K562 (cell line): ENCODE measurements at regions not wholly inside any gene's neighbourhood (a gene's known extent, or its start where the extent isn't known, plus 50 kb on each side); places are given as distances from the start of the nearest gene placed in this dataset.

Experiments used
- ATAC-seq: fragments of 200-7000 bp; cut with Tn5 transposase; 3 replicates; pipeline ENCODE4 v1.9.1; 2020; ENCODE audit warnings: moderate library complexity
- BruUV-seq: library from RNA; stranded (reverse); fragments of 400-500 nt; replicated peaks from 2 replicates; lab custom pipeline; 2021; lab: Mats Ljungman, UMichigan
- CTCF ChIA-PET: fragments of 300-600 bp; formaldehyde crosslinking; extraction: SDS; loops from one replicate; lab custom pipeline; 2021; ENCODE audit warnings: low intra/inter-chr PET ratio; lab: Yijun Ruan, JAX
- POLR2A ChIA-PET: fragments of 300-600, 350-650 bp; sonication (Branson Sonifier 250); formaldehyde crosslinking; extraction: SDS; loops from one replicate; lab custom pipeline; 2021; ENCODE audit warnings: antibody characterized with exemption, inconsistent platforms; lab: Yijun Ruan, JAX
- DNase-seq, 4 experiments: peaks; one replicate each; pipeline versions ENCODE4 v3.0.0 to v3.0.0-alpha.2; 2011 to 2018; ENCODE audit warnings: low spot score in 3 of 4, mixed read lengths in 3 of 4; ENCODE audit errors: extremely low read depth in 1 of 4
- FAIRE-seq: peaks from 2 replicates; lab custom pipeline; 2011; peaks lifted over from hg19 to GRCh38; lab: Jason Lieb, UNC
- H2AFZ ChIP-seq: 2 replicates; pipeline ENCODE4 v1.6.0; 2011; ENCODE audit warnings: low read depth, low read length, control low read depth, inconsistent platforms
- H3K27ac ChIP-seq: fragments of 200-600 bp; 3 replicates; pipeline ENCODE4 v1.8.0; 2011; ENCODE audit warnings: low read depth, mild to moderate bottlenecking, control low read depth, inconsistent platforms, low read length, moderate library complexity, mixed read lengths; ENCODE audit errors: extremely low read depth
- H3K27me3 ChIP-seq, 2 experiments: fragments of 300-600 bp in 1 of 2; 2 replicates in 1 of 2; 3 replicates in 1 of 2; pipeline versions ENCODE4 v1.6.0 to v1.8.0; 2011; ENCODE audit warnings: inconsistent platforms in 2 of 2, low read length in 2 of 2, mild to moderate bottlenecking in 1 of 2, mixed read lengths in 1 of 2, moderate library complexity in 1 of 2; ENCODE audit not compliant: control insufficient read depth in 2 of 2, insufficient read depth in 2 of 2
- H3K36me3 ChIP-seq: fragments of 300-600 bp; 3 replicates; pipeline ENCODE4 v1.8.0; 2011; ENCODE audit warnings: mild to moderate bottlenecking, low read length, inconsistent platforms; ENCODE audit not compliant: control insufficient read depth, insufficient read depth
- H3K4me1 ChIP-seq, 2 experiments: fragments of 200-600 bp in 1 of 2; replicated peaks in 1 of 2; 2 replicates in 1 of 2; 3 replicates in 1 of 2; pipeline versions ENCODE4 v1.5.1 to v1.8.0; 2011; ENCODE audit warnings: inconsistent platforms in 2 of 2, low read length in 2 of 2, mild to moderate bottlenecking in 1 of 2, mixed read lengths in 1 of 2, moderate library complexity in 1 of 2; ENCODE audit not compliant: control insufficient read depth in 2 of 2, insufficient read depth in 2 of 2
- H3K4me2 ChIP-seq: 2 replicates; pipeline ENCODE4 v1.6.1; 2011; ENCODE audit warnings: low read length, control low read depth, inconsistent platforms, mixed read lengths; ENCODE audit not compliant: insufficient read depth
- H3K4me3 ChIP-seq: fragments of 200-600 bp; sonication (generic), shearing (Covaris generic); 2 replicates; pipeline ENCODE4 v1.5.1; 2016; ENCODE audit warnings: control low read depth, inconsistent platforms
- H3K79me2 ChIP-seq: fragments of 200-600 bp; 3 replicates; pipeline ENCODE4 v1.8.0; 2011; ENCODE audit warnings: low read length, inconsistent platforms; ENCODE audit not compliant: control insufficient read depth, insufficient read depth
- H3K9ac ChIP-seq, 2 experiments: 2 replicates each; pipeline versions ENCODE4 v1.6.0 to v1.6.1; 2011; ENCODE audit warnings: low read depth in 2 of 2, low read length in 2 of 2, control low read depth in 1 of 2, inconsistent platforms in 1 of 2, mild to moderate bottlenecking in 1 of 2, mixed read lengths in 1 of 2; ENCODE audit not compliant: insufficient read depth in 1 of 2
- H3K9me1 ChIP-seq: one replicate; pipeline ENCODE4 v1.6.0; 2011; ENCODE audit warnings: inconsistent platforms, mild to moderate bottlenecking, low read length, moderate library complexity; ENCODE audit not compliant: control insufficient read depth, insufficient read depth
- H3K9me3 ChIP-seq: replicated peaks from 2 replicates; pipeline ENCODE4 v1.5.1; 2011; ENCODE audit warnings: low read depth, low read length, inconsistent platforms; ENCODE audit not compliant: control insufficient read depth, insufficient read depth
- H4K20me1 ChIP-seq: replicated peaks from 2 replicates; pipeline ENCODE4 v1.6.1; 2011; ENCODE audit warnings: low read length, inconsistent platforms, mixed read lengths; ENCODE audit not compliant: control insufficient read depth, insufficient read depth
- WGBS: fragments of 100-300 bp; shearing (Covaris generic); methylation state at CpG from one replicate; pipeline ENCODE4 v1.1.6; 2016; ENCODE audit warnings: low coverage, mixed read lengths; ENCODE audit not compliant: insufficient coverage; ENCODE audit errors: missing lambda C conversion rate; 5-methylcytosine and 5-hydroxymethylcytosine counted together
- in situ Hi-C: fragments of 300-500 bp; cut with MboI; formaldehyde crosslinking; loops from 4 replicates; pipeline ENCODE4 v1.15.0; 2018; ENCODE audit warnings: inconsistent platforms, mixed read lengths
- intact Hi-C: fragments of 100-400 bp; cut with micrococcal nuclease; formaldehyde crosslinking; loops from 2 replicates; pipeline ENCODE4 v1.14.2; 2022
- TF ChIP-seq, protein P1 (sequence below): sonication (generic); formaldehyde crosslinking; IDR thresholded peaks from 2 replicates; pipeline ENCODE4 v1.4.0; 2020; ENCODE audit warnings: mild to moderate bottlenecking, missing genetic modification reagents
- TF ChIP-seq, protein P2 (sequence below), 3 experiments: IDR thresholded peaks in 2 of 3; conservative IDR thresholded peaks in 1 of 3; 2 replicates each; pipeline ENCODE4 v1.5.1; 2011 to 2012; ENCODE audit warnings: low read length in 3 of 3, mild to moderate bottlenecking in 3 of 3, control low read depth in 2 of 3, improper control_type of control experiment in 1 of 3, inconsistent platforms in 1 of 3, low read depth in 1 of 3, mixed read lengths in 1 of 3, moderate library complexity in 1 of 3; ENCODE audit not compliant: insufficient read depth in 2 of 3

DNA sequence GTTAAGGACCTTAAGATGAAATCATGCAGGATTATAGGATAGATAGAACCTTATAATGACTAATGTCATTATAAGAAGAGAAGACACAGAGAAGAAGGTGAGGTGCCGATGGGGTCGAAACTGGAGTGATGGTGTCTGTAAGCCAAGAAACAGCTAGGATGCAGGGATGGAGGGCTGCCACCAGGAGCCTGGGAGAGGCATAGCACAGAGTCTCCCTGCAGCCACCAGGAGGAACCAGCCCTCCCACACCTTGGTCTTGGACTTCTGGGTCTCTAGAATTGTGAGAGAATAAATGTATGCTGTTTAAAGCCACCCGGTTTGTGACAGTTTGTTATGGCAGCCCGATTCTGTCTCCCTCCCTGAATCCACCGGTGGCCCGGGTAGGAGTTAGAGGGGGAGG, 337.2 kb upstream of the AJAP1 start:
- H3K9me3 ChIP-seq = no peaks in the 10 kb centered on the region
- H4K20me1 ChIP-seq = no peaks in the 10 kb centered on the region
- intact Hi-C loops (no loop called here), in situ Hi-C loops (no loop called here)
- no peaks in the 10 kb centered on the region for H3K36me3 ChIP-seq
- no peaks in the 10 kb centered on the region for H3K9me1 ChIP-seq
- DNase-seq = no peak
- no peak overlapping the region for H3K4me3 ChIP-seq
- POLR2A ChIA-PET = interaction anchor here (0.6 to 1.3 kb wide), 2 partner anchors 10 to 743 kb away, joined by 3 to 5 read pairs; no protein-coding TSS in a partner anchor
- no TSS peak for BruUV-seq
- H3K9ac ChIP-seq = no peak overlapping the region
- ATAC-seq = 0 out of 3 replicates have a peak, but pooled peaks have one; percentile 32
- no peaks in the 10 kb centered on the region for H3K79me2 ChIP-seq
- no peak overlapping the region for H3K27ac ChIP-seq
- TF ChIP-seq, protein P1, sequence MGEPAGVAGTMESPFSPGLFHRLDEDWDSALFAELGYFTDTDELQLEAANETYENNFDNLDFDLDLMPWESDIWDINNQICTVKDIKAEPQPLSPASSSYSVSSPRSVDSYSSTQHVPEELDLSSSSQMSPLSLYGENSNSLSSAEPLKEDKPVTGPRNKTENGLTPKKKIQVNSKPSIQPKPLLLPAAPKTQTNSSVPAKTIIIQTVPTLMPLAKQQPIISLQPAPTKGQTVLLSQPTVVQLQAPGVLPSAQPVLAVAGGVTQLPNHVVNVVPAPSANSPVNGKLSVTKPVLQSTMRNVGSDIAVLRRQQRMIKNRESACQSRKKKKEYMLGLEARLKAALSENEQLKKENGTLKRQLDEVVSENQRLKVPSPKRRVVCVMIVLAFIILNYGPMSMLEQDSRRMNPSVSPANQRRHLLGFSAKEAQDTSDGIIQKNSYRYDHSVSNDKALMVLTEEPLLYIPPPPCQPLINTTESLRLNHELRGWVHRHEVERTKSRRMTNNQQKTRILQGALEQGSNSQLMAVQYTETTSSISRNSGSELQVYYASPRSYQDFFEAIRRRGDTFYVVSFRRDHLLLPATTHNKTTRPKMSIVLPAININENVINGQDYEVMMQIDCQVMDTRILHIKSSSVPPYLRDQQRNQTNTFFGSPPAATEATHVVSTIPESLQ (CRISPR knock-in tag) = no peak
- TF ChIP-seq, protein P2, sequence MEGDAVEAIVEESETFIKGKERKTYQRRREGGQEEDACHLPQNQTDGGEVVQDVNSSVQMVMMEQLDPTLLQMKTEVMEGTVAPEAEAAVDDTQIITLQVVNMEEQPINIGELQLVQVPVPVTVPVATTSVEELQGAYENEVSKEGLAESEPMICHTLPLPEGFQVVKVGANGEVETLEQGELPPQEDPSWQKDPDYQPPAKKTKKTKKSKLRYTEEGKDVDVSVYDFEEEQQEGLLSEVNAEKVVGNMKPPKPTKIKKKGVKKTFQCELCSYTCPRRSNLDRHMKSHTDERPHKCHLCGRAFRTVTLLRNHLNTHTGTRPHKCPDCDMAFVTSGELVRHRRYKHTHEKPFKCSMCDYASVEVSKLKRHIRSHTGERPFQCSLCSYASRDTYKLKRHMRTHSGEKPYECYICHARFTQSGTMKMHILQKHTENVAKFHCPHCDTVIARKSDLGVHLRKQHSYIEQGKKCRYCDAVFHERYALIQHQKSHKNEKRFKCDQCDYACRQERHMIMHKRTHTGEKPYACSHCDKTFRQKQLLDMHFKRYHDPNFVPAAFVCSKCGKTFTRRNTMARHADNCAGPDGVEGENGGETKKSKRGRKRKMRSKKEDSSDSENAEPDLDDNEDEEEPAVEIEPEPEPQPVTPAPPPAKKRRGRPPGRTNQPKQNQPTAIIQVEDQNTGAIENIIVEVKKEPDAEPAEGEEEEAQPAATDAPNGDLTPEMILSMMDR (IDR thresholded peaks at IDR 0.05 in 2 of 3, conservative IDR thresholded peaks at IDR 0.05 in 1 of 3; ENCODE audit: insufficient read depth in 2 of 3, low read depth in 1 of 3, low read length in 3 of 3) = peak; percentile 18 to 44 (median 22); a peak in 3 of 6 replicates
- H3K4me1 ChIP-seq = no peaks in the 10 kb centered on the region; a peak in 1 of 5 replicates
- H3K4me2 ChIP-seq = no peak overlapping the region
- FAIRE-seq = no peak
- CTCF ChIA-PET = no interaction called here
- no peak overlapping the region for H2AFZ ChIP-seq
- 0% methylated on average over 5 of the region's 6 CpGs for WGBS
- no peaks in the 10 kb centered on the region for H3K27me3 ChIP-seq
